ENCODE measurements at regions not wholly inside any gene's neighbourhood (a gene's known extent, or its start where the extent isn't known, plus 50 kb on each side); places are given as distances from the start of the nearest gene placed in this dataset.

- Histone ChIP-seq H3K9me3 (ENCODE audit: control insufficient read depth in 4 of 4, insufficient read depth in 3 of 4, low read length in 3 of 4) (no peaks in the 10 kb centered on the region), H3K9ac (ENCODE audit: insufficient read depth in 1 of 2, low read length in 2 of 2) (no peak overlapping the region), H3K27me3 (ENCODE audit: control insufficient read depth in 3 of 3, insufficient read depth in 3 of 3, low read length in 2 of 3) (no peaks in the 10 kb centered on the region), H3K27ac (ENCODE audit: low read depth in 1 of 2, low read length in 1 of 2) (no peak overlapping the region), H3K4me1 (ENCODE audit: control insufficient read depth in 5 of 5, insufficient read depth in 5 of 5, low read length in 5 of 5) (no peaks in the 10 kb centered on the region), H3K36me3 (ENCODE audit: control insufficient read depth in 4 of 4, insufficient read depth in 4 of 4, low read length in 4 of 4) (no peaks in the 10 kb centered on the region), H3K4me3 (no peak overlapping the region)
- ATAC-seq (ENCODE audit: insufficient read depth, low FRiP score) = no peak
- no peak for DNase-seq
- TF ChIP-seq, protein P1, sequence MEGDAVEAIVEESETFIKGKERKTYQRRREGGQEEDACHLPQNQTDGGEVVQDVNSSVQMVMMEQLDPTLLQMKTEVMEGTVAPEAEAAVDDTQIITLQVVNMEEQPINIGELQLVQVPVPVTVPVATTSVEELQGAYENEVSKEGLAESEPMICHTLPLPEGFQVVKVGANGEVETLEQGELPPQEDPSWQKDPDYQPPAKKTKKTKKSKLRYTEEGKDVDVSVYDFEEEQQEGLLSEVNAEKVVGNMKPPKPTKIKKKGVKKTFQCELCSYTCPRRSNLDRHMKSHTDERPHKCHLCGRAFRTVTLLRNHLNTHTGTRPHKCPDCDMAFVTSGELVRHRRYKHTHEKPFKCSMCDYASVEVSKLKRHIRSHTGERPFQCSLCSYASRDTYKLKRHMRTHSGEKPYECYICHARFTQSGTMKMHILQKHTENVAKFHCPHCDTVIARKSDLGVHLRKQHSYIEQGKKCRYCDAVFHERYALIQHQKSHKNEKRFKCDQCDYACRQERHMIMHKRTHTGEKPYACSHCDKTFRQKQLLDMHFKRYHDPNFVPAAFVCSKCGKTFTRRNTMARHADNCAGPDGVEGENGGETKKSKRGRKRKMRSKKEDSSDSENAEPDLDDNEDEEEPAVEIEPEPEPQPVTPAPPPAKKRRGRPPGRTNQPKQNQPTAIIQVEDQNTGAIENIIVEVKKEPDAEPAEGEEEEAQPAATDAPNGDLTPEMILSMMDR (IDR thresholded peaks at IDR 0.05; ENCODE audit: control extremely low read depth, extremely low read depth) = no peak
- WGBS, 2 donors = 57 to 69% methylated on average over 4 of the region's 4 CpGs
These were observed 75.6 kb upstream of the NOCT start for GRCh38 chr4:138939960-138940359.

DNA sequence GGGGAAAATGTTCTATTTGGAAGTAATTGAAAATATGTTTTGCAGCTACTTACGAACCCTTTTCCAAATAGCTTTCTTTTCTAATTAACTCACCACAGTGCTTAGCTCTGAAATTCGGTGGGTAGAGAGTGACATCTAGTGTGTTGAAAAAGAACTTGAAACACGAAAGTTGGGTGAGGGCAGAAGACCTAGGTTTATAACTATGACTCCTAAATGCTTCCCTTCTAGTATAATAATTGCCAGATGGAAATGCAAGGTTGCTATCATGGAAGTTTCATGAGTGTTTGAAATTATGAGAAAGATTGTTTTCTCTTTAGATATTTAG, 77.3 kb upstream of the NOCT start:
- 6 to 10% methylated on average over 3 of the region's 3 CpGs for WGBS, 2 donors
- H3K36me3 ChIP-seq (ENCODE audit: control insufficient read depth in 4 of 4, insufficient read depth in 4 of 4, low read length in 4 of 4) = no peaks in the 10 kb centered on the region
- no peak overlapping the region for H3K9ac ChIP-seq (ENCODE audit: insufficient read depth in 1 of 2, low read length in 2 of 2)
- TF ChIP-seq, protein P1 (IDR thresholded peaks at IDR 0.05; ENCODE audit: control extremely low read depth, extremely low read depth) = no peak
- H3K9me3 ChIP-seq (ENCODE audit: control insufficient read depth in 4 of 4, insufficient read depth in 3 of 4, low read length in 3 of 4) = no peaks in the 10 kb centered on the region
- no peaks in the 10 kb centered on the region for H3K27me3 ChIP-seq (ENCODE audit: control insufficient read depth in 3 of 3, insufficient read depth in 3 of 3, low read length in 2 of 3)
- DNase-seq = peak in 2 of 3 donors; percentile 53 to 78
- no peak overlapping the region for H3K4me3 ChIP-seq
- ATAC-seq (ENCODE audit: insufficient read depth, low FRiP score) = peak; percentile 72
- no peaks in the 10 kb centered on the region for H3K4me1 ChIP-seq (ENCODE audit: control insufficient read depth in 5 of 5, insufficient read depth in 5 of 5, low read length in 5 of 5)
- H3K27ac ChIP-seq (ENCODE audit: low read depth in 1 of 2, low read length in 1 of 2) = no peak overlapping the region

- Histone ChIP-seq H3K4me3 (no peak overlapping the region), H3K4me1 (ENCODE audit: control insufficient read depth in 5 of 5, insufficient read depth in 5 of 5, low read length in 5 of 5) (no peaks in the 10 kb centered on the region), H3K36me3 (ENCODE audit: control insufficient read depth in 4 of 4, insufficient read depth in 4 of 4, low read length in 4 of 4) (no peaks in the 10 kb centered on the region), H3K9ac (ENCODE audit: insufficient read depth in 1 of 2, low read length in 2 of 2) (no peak overlapping the region), H3K9me3 (ENCODE audit: control insufficient read depth in 4 of 4, insufficient read depth in 3 of 4, low read length in 3 of 4) (no peaks in the 10 kb centered on the region), H3K27ac (ENCODE audit: low read depth in 1 of 2, low read length in 1 of 2) (no peak overlapping the region), H3K27me3 (ENCODE audit: control insufficient read depth in 3 of 3, insufficient read depth in 3 of 3, low read length in 2 of 3) (no peaks in the 10 kb centered on the region)
- TF ChIP-seq, protein P1 (IDR thresholded peaks at IDR 0.05; ENCODE audit: control extremely low read depth, extremely low read depth) = no peak
- WGBS, 2 donors = 79 to 89% methylated on average over 4 of the region's 4 CpGs
- no peak for DNase-seq
- ATAC-seq (ENCODE audit: insufficient read depth, low FRiP score) = no peak
These were observed 80.3 kb upstream of the NOCT start for GRCh38 chr4:138935135-138935807.

DNA sequence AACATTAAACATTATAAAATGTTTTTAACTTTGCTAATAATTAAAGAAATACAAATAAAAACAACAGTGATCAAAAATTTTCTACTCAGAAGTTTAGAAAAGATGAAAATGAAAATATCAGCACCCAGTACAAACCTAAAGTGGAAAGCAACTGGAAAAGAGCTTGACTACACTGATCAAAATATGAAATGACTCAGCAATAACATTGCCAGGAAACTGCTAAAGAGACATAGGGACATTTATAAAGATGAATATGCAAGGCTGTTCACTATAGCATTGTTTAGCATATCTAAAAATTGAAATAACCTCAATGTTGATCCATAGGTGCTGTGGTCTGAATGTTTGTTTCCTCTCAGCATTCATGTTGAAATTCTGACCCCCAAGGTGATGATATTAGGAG, 88.5 kb upstream of the NOCT start:
- DNase-seq (no peak), ATAC-seq (ENCODE audit: insufficient read depth, low FRiP score) (no peak)
- H3K36me3 ChIP-seq (ENCODE audit: control insufficient read depth in 4 of 4, insufficient read depth in 4 of 4, low read length in 4 of 4) = no peaks in the 10 kb centered on the region
- peaks cover 0 to 5% (median 0%) of the 10 kb centered on the region in 5 donors for H3K4me1 ChIP-seq (ENCODE audit: control insufficient read depth in 5 of 5, insufficient read depth in 5 of 5, low read length in 5 of 5)
- no peaks in the 10 kb centered on the region for H3K9me3 ChIP-seq (ENCODE audit: control insufficient read depth in 4 of 4, insufficient read depth in 3 of 4, low read length in 3 of 4)
- TF ChIP-seq, protein P1 (IDR thresholded peaks at IDR 0.05; ENCODE audit: control extremely low read depth, extremely low read depth) = no peak
- H3K9ac ChIP-seq (ENCODE audit: insufficient read depth in 1 of 2, low read length in 2 of 2) = no peak overlapping the region
- no peak overlapping the region for H3K4me3 ChIP-seq
- no peaks in the 10 kb centered on the region for H3K27me3 ChIP-seq (ENCODE audit: control insufficient read depth in 3 of 3, insufficient read depth in 3 of 3, low read length in 2 of 3)
- H3K27ac ChIP-seq (ENCODE audit: low read depth in 1 of 2, low read length in 1 of 2) = no peak overlapping the region
